ENCODE measurements at regions not wholly inside any gene's neighbourhood (a gene's known extent, or its start where the extent isn't known, plus 50 kb on each side); places are given as distances from the start of the nearest gene placed in this dataset.
A peak's percentile ranks its signal among the peaks of the same experiment; 100 is the strongest.

DNA sequence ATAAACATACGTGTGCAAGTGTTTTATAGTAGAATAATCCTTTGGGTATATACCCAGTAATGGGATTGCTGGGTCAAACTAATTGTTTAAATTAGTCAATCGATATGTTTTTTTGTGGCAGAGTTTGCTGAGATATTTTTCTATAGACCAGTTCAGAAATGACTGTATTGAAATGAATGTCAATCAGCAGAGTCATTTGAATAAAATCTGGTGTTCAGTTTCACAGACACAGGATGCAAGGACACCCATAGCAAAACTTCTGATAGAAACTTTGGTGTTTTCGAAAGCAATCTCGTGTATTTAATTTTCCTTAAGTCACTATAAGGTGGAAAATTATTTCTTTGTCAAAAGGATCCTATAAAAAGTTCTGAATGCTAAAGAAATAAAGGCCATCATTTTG is 434.4 kb downstream of the RAP2B start:
- 74% methylated on average over 2 of the region's 4 CpGs for WGBS (ENCODE audit: insufficient coverage)
- peaks cover 5 to 16% (median 10%) of the 10 kb centered on the region in 3 donors for H3K4me1 Mint-ChIP-seq
- Histone ChIP-seq H3K4me3 (ENCODE audit: control insufficient read depth in 1 of 2, extremely low read depth in 1 of 2, low read length in 1 of 2) (no peak overlapping the region), H3K27me3 (replicated peaks in 1 of 2; ENCODE audit: control insufficient read depth in 2 of 2, extremely low read depth in 1 of 2, insufficient read depth in 2 of 2, low read length in 1 of 2) (no peaks in the 10 kb centered on the region), H3K4me1 (ENCODE audit: control insufficient read depth in 1 of 2, extremely low read depth in 1 of 2, insufficient read depth in 2 of 2, low read length in 2 of 2) (peaks cover 0 to under 1% of the 10 kb centered on the region in 2 experiments), H3K9me3 (no peaks in the 10 kb centered on the region), H3K36me3 (ENCODE audit: control insufficient read depth in 2 of 2, extremely low read depth in 1 of 2, insufficient read depth in 1 of 2, low read length in 1 of 2) (no peaks in the 10 kb centered on the region), H3K27ac (ENCODE audit: low read length) (no peak overlapping the region)
- ChIA-PET POLR2A (no interaction called here), CTCF (interaction anchor here in 1 of 2 donors (1.9 kb wide), 1 partner anchor 554 kb away, joined by 9 read pairs; no protein-coding TSS in a partner anchor)
- no peak overlapping the region for H3K27ac Mint-ChIP-seq
- no peaks in the 10 kb centered on the region for H3K27me3 Mint-ChIP-seq
- ATAC-seq (replicated peaks in 1 of 4): no peak
- no peak overlapping the region for H3K4me3 Mint-ChIP-seq
- no peak for DNase-seq
- no peaks in the 10 kb centered on the region for H3K36me3 Mint-ChIP-seq
- H3K9me3 Mint-ChIP-seq: no peaks in the 10 kb centered on the region

DNA sequence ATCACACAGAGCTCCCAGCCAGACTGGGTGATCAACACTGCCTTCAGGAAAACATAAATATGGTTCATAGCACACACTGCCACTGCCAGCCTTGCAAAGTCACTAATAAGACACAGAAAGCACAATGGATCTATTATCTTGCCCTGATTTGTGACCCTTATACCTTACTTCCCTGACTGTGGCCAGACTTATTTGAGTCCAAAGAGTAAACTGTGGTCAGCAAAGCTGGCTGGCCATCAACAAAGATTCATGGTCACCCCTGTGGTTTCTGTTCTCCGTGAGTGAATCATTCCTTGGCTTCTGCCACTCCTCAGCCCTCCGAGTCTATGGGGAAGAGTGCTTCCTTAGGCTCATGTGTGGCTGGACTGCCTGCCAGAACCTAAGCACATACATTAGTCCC is 437.7 kb downstream of the RAP2B start:
- Histone ChIP-seq H3K9me3 (no peaks in the 10 kb centered on the region), H3K27ac (ENCODE audit: low read length) (no peak overlapping the region), H3K4me3 (ENCODE audit: control insufficient read depth in 1 of 2, extremely low read depth in 1 of 2, low read length in 1 of 2) (no peak overlapping the region), H3K27me3 (replicated peaks in 1 of 2; ENCODE audit: control insufficient read depth in 2 of 2, extremely low read depth in 1 of 2, insufficient read depth in 2 of 2, low read length in 1 of 2) (no peaks in the 10 kb centered on the region), H3K36me3 (ENCODE audit: control insufficient read depth in 2 of 2, extremely low read depth in 1 of 2, insufficient read depth in 1 of 2, low read length in 1 of 2) (no peaks in the 10 kb centered on the region), H3K4me1 (ENCODE audit: control insufficient read depth in 1 of 2, extremely low read depth in 1 of 2, insufficient read depth in 2 of 2, low read length in 2 of 2) (peaks cover 0 to 3% of the 10 kb centered on the region in 2 experiments)
- H3K9me3 Mint-ChIP-seq: no peaks in the 10 kb centered on the region
- H3K36me3 Mint-ChIP-seq: no peaks in the 10 kb centered on the region
- H3K27ac Mint-ChIP-seq: no peak overlapping the region
- CTCF ChIA-PET: no interaction called here
- H3K4me1 Mint-ChIP-seq: peaks cover 10 to 14% (median 14%) of the 10 kb centered on the region in 3 donors
- POLR2A ChIA-PET: no interaction called here
- no peak for ATAC-seq (replicated peaks in 1 of 4)
- no peak for DNase-seq
- H3K27me3 Mint-ChIP-seq: peaks cover 0 to 3% of the 10 kb centered on the region in 2 donors
- H3K4me3 Mint-ChIP-seq: no peak overlapping the region
- no CpG with 5 or more reads among the region's 2 CpGs for WGBS (ENCODE audit: insufficient coverage)

DNA sequence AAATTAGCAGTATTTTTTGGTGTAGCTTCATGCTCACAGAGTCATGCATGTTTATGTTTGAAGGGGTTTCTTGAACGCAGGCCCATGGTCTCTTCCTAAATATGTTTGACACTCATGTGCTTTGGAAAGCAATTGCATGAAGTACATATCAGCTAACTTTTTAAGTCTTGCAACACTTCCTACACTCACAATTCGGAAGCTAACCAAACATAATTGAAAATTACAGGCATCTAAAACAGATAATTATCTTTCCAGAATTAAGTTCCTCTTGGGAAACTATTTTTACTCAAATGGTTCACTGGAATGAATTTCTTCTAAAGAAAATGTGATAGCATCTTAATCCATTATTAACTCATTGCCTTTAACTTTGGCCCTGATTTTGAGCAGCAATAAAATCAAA is 438.9 kb downstream of the RAP2B start:
- no peaks in the 10 kb centered on the region for H3K9me3 Mint-ChIP-seq
- ATAC-seq (replicated peaks in 1 of 4) (no peak), DNase-seq (no peak)
- CTCF ChIA-PET: interaction anchor here in 1 of 2 donors (0.6 kb wide), 1 partner anchor 1254 kb away, joined by 4 read pairs; no protein-coding TSS in a partner anchor
- no CpG with 5 or more reads among the region's 2 CpGs for WGBS (ENCODE audit: insufficient coverage)
- Histone ChIP-seq H3K4me1 (ENCODE audit: control insufficient read depth in 1 of 2, extremely low read depth in 1 of 2, insufficient read depth in 2 of 2, low read length in 2 of 2) (peaks cover 0 to 3% of the 10 kb centered on the region in 2 experiments), H3K27ac (ENCODE audit: low read length) (no peak overlapping the region), H3K27me3 (replicated peaks in 1 of 2; ENCODE audit: control insufficient read depth in 2 of 2, extremely low read depth in 1 of 2, insufficient read depth in 2 of 2, low read length in 1 of 2) (no peaks in the 10 kb centered on the region), H3K9me3 (no peaks in the 10 kb centered on the region), H3K36me3 (ENCODE audit: control insufficient read depth in 2 of 2, extremely low read depth in 1 of 2, insufficient read depth in 1 of 2, low read length in 1 of 2) (no peaks in the 10 kb centered on the region), H3K4me3 (ENCODE audit: control insufficient read depth in 1 of 2, extremely low read depth in 1 of 2, low read length in 1 of 2) (no peak overlapping the region)
- peaks cover 8 to 10% (median 10%) of the 10 kb centered on the region in 3 donors for H3K4me1 Mint-ChIP-seq
- H3K36me3 Mint-ChIP-seq: no peaks in the 10 kb centered on the region
- no peak overlapping the region for H3K27ac Mint-ChIP-seq
- no peak overlapping the region for H3K4me3 Mint-ChIP-seq
- POLR2A ChIA-PET: interaction anchor here in 1 of 2 donors (0.5 kb wide), 1 partner anchor 460 kb away, joined by 9 read pairs; no protein-coding TSS in a partner anchor
- peaks cover 0 to 3% of the 10 kb centered on the region in 2 donors for H3K27me3 Mint-ChIP-seq

DNA sequence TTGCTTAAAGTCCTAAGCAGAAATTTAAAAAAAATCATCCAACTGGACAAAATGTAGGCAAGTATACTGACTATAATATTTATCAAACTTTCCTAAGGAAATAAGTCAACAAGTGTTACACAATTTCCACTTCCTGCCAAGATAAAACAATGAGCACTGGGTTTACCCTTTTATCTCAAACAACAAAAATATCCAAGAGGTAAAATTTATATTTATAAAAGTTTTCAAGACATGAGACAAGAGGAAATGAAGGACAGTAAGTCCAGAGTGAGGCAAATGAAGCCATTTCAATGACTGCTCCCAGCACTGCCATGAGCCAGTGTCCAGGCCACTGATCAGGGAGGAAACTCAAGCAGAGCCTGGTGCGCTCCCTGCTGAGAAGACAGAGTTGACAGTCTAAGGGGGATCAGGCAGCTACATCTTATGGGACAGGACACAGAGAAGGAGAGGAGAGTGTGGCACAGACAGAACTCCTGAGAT is 439.4 kb downstream of the RAP2B start:
- Histone ChIP-seq H3K9me3 (no peaks in the 10 kb centered on the region), H3K4me1 (ENCODE audit: control insufficient read depth in 1 of 2, extremely low read depth in 1 of 2, insufficient read depth in 2 of 2, low read length in 2 of 2) (peaks cover 0 to 3% of the 10 kb centered on the region in 2 experiments), H3K36me3 (ENCODE audit: control insufficient read depth in 2 of 2, extremely low read depth in 1 of 2, insufficient read depth in 1 of 2, low read length in 1 of 2) (no peaks in the 10 kb centered on the region), H3K27ac (ENCODE audit: low read length) (no peak overlapping the region), H3K4me3 (ENCODE audit: control insufficient read depth in 1 of 2, extremely low read depth in 1 of 2, low read length in 1 of 2) (no peak overlapping the region), H3K27me3 (replicated peaks in 1 of 2; ENCODE audit: control insufficient read depth in 2 of 2, extremely low read depth in 1 of 2, insufficient read depth in 2 of 2, low read length in 1 of 2) (no peaks in the 10 kb centered on the region)
- no peak for ATAC-seq (replicated peaks in 1 of 4)
- no peak overlapping the region for H3K4me3 Mint-ChIP-seq
- ChIA-PET POLR2A (no interaction called here), CTCF (no interaction called here)
- no peaks in the 10 kb centered on the region for H3K36me3 Mint-ChIP-seq
- H3K27me3 Mint-ChIP-seq: peaks cover 0 to 3% of the 10 kb centered on the region in 2 donors
- H3K4me1 Mint-ChIP-seq: peaks cover 8 to 10% (median 10%) of the 10 kb centered on the region in 3 donors
- H3K9me3 Mint-ChIP-seq: no peaks in the 10 kb centered on the region
- 100% methylated on average over 1 of the region's 1 CpG for WGBS (ENCODE audit: insufficient coverage)
- no peak for DNase-seq
- H3K27ac Mint-ChIP-seq: peak overlapping the region in 1 of 2 donors; percentile 45

DNA sequence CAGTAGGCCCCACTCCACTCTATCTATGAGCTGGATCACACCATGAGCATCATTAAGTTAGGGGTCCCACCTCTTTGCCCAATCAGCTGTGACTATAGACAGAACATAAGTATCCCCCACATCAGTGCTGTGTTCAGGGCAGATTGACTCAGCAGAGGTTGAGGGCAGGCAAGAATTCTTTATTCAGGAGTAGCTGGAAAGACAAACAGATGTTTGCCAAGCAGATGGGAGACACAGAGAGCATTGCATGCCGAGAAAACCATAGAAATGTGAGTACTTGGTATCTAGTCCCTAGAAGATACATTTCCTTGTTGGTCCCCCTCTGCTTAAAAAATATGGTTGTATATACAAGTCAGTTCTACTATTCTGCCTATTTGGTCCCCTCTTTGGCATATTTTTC is 440.8 kb downstream of the RAP2B start:
- no peak overlapping the region for H3K27ac ChIP-seq (ENCODE audit: low read length)
- POLR2A ChIA-PET: no interaction called here
- H3K4me1 Mint-ChIP-seq: peaks cover 8 to 10% (median 10%) of the 10 kb centered on the region in 3 donors
- no peak overlapping the region for H3K4me3 Mint-ChIP-seq
- peaks cover 0 to 3% of the 10 kb centered on the region in 2 experiments for H3K4me1 ChIP-seq (ENCODE audit: control insufficient read depth in 1 of 2, extremely low read depth in 1 of 2, insufficient read depth in 2 of 2, low read length in 2 of 2)
- no peak for ATAC-seq (replicated peaks in 1 of 4)
- no peaks in the 10 kb centered on the region for H3K27me3 ChIP-seq (replicated peaks in 1 of 2; ENCODE audit: control insufficient read depth in 2 of 2, extremely low read depth in 1 of 2, insufficient read depth in 2 of 2, low read length in 1 of 2)
- H3K9me3 ChIP-seq: no peaks in the 10 kb centered on the region
- 100% methylated on average over 1 of the region's 1 CpG for WGBS (ENCODE audit: insufficient coverage)
- no peak overlapping the region for H3K4me3 ChIP-seq (ENCODE audit: control insufficient read depth in 1 of 2, extremely low read depth in 1 of 2, low read length in 1 of 2)
- peaks cover 0 to 3% of the 10 kb centered on the region in 2 donors for H3K27me3 Mint-ChIP-seq
- H3K36me3 Mint-ChIP-seq: no peaks in the 10 kb centered on the region
- DNase-seq: no peak
- H3K9me3 Mint-ChIP-seq: no peaks in the 10 kb centered on the region
- H3K36me3 ChIP-seq (ENCODE audit: control insufficient read depth in 2 of 2, extremely low read depth in 1 of 2, insufficient read depth in 1 of 2, low read length in 1 of 2): no peaks in the 10 kb centered on the region
- no peak overlapping the region for H3K27ac Mint-ChIP-seq
- CTCF ChIA-PET: no interaction called here

DNA sequence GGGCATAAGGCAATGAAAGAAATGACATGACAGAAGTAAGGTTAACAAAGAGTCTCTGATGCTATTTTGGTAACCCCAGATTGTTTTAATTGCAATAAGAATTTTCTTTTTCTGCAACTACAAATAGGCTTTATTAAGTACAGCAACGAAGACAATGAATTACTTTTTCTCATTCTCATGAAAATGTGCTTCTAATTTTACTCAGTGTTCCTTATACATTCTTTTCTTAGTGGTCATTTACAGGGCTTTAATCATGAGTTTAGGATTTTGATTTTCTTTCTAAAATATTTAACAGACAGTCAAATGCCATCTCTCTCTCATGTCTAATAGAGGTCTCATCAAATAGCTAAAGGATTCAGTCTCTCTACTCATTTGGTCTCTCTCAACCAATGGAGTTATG is 452.1 kb downstream of the RAP2B start:
- Mint-ChIP-seq H3K4me3 (no peak overlapping the region), H3K4me1 (peaks cover 0 to 3% (median 0%) of the 10 kb centered on the region in 3 donors), H3K27ac (no peak overlapping the region), H3K36me3 (no peaks in the 10 kb centered on the region), H3K9me3 (no peaks in the 10 kb centered on the region), H3K27me3 (no peaks in the 10 kb centered on the region)
- Histone ChIP-seq H3K27me3 (replicated peaks in 1 of 2; ENCODE audit: control insufficient read depth in 2 of 2, extremely low read depth in 1 of 2, insufficient read depth in 2 of 2, low read length in 1 of 2) (no peaks in the 10 kb centered on the region), H3K27ac (ENCODE audit: low read length) (no peak overlapping the region), H3K4me1 (ENCODE audit: control insufficient read depth in 1 of 2, extremely low read depth in 1 of 2, insufficient read depth in 2 of 2, low read length in 2 of 2) (no peaks in the 10 kb centered on the region), H3K4me3 (ENCODE audit: control insufficient read depth in 1 of 2, extremely low read depth in 1 of 2, low read length in 1 of 2) (no peak overlapping the region), H3K9me3 (no peaks in the 10 kb centered on the region), H3K36me3 (ENCODE audit: control insufficient read depth in 2 of 2, extremely low read depth in 1 of 2, insufficient read depth in 1 of 2, low read length in 1 of 2) (no peaks in the 10 kb centered on the region)
- ATAC-seq (replicated peaks in 1 of 4) (no peak), DNase-seq (no peak)
- no CpG with 5 or more reads among the region's 1 CpG for WGBS (ENCODE audit: insufficient coverage)
- CTCF ChIA-PET: interaction anchor here in 1 of 2 donors (0.7 kb wide), 1 partner anchor 596 kb away, joined by 4 read pairs; no protein-coding TSS in a partner anchor
- POLR2A ChIA-PET: no interaction called here

DNA sequence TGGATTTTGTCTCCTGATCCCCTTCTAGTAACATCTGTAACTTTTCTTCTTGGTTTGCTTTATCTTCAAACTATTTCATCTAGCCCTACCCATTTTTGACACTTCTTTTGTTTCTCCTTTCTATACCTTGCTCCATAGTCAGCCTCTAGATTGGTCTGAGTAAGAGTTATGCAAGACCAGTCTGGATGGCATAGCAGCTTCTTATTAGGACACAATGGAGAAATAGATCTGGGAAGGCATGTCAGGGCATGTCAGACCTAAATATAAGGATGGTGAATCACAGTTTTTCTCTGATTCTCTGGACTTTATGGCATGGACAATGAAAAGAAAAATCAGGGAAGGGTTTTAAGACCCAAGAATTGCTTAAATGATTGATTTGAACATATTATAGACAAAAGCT is 452.5 kb downstream of the RAP2B start:
- Mint-ChIP-seq H3K36me3 (no peaks in the 10 kb centered on the region), H3K27me3 (no peaks in the 10 kb centered on the region), H3K4me1 (peaks cover 0 to 3% (median 0%) of the 10 kb centered on the region in 3 donors), H3K4me3 (no peak overlapping the region), H3K9me3 (no peaks in the 10 kb centered on the region), H3K27ac (no peak overlapping the region)
- ChIA-PET CTCF (interaction anchor here in 1 of 2 donors (0.7 kb wide), 1 partner anchor 596 kb away, joined by 4 read pairs; no protein-coding TSS in a partner anchor), POLR2A (no interaction called here)
- Histone ChIP-seq H3K27me3 (replicated peaks in 1 of 2; ENCODE audit: control insufficient read depth in 2 of 2, extremely low read depth in 1 of 2, insufficient read depth in 2 of 2, low read length in 1 of 2) (no peaks in the 10 kb centered on the region), H3K4me3 (ENCODE audit: control insufficient read depth in 1 of 2, extremely low read depth in 1 of 2, low read length in 1 of 2) (no peak overlapping the region), H3K36me3 (ENCODE audit: control insufficient read depth in 2 of 2, extremely low read depth in 1 of 2, insufficient read depth in 1 of 2, low read length in 1 of 2) (no peaks in the 10 kb centered on the region), H3K9me3 (no peaks in the 10 kb centered on the region), H3K27ac (ENCODE audit: low read length) (no peak overlapping the region), H3K4me1 (ENCODE audit: control insufficient read depth in 1 of 2, extremely low read depth in 1 of 2, insufficient read depth in 2 of 2, low read length in 2 of 2) (no peaks in the 10 kb centered on the region)
- ATAC-seq (replicated peaks in 1 of 4): no peak
- no peak for DNase-seq

Measured in T-cell (primary cell).